Activated CD4-positive, alpha-beta T cell treated with anti-CD3 and anti-CD28 coated beads, Interleukin-2, amount 10 ng/mL, durations not matched to agents 7 days and 5 days (primary cell): ENCODE measurements at regions not wholly inside any gene's neighbourhood (a gene's known extent, or its start where the extent isn't known, plus 50 kb on each side); places are given as distances from the start of the nearest gene placed in this dataset.
"Not testable (repeated sequence)": the region's sequence is repeated elsewhere in the genome, so short reads cannot be mapped to it uniquely, and the experiment has no call there.

Experiments used
- CTCF ChIA-PET: fragments of 350-600 bp; sonication (Branson Sonifier 250); formaldehyde crosslinking; loops from one replicate; lab custom pipeline; 2021; ENCODE audit warnings: antibody characterized with exemption; lab: Charles Lee
- POLR2A ChIA-PET: fragments of 350-600 bp; sonication (Branson Sonifier 250); formaldehyde crosslinking; loops from one replicate; lab custom pipeline; 2021; ENCODE audit warnings: antibody characterized with exemption; lab: Charles Lee
- DNase-seq: peaks from one replicate; pipeline ENCODE4 v3.0.0-alpha.2; 2020
- H3K27ac Mint-ChIP-seq: one replicate; pipeline ENCODE4 v1.8.0; 2021; ENCODE audit warnings: mild to moderate bottlenecking, moderate library complexity, mixed read lengths
- H3K27me3 Mint-ChIP-seq: one replicate; pipeline ENCODE4 v1.8.0; 2021; ENCODE audit warnings: mixed read lengths
- H3K36me3 Mint-ChIP-seq: one replicate; pipeline ENCODE4 v1.8.0; 2021; ENCODE audit warnings: low read depth, mixed read lengths
- H3K4me1 Mint-ChIP-seq: one replicate; pipeline ENCODE4 v1.8.0; 2021; ENCODE audit warnings: mixed read lengths
- H3K4me3 Mint-ChIP-seq: one replicate; pipeline ENCODE4 v1.8.0; 2021; ENCODE audit warnings: mild to moderate bottlenecking, moderate library complexity, mixed read lengths
- H3K9me3 Mint-ChIP-seq: one replicate; pipeline ENCODE4 v1.8.0; 2021; ENCODE audit warnings: mixed read lengths

- POLR2A ChIA-PET, result not testable (repeated sequence)
These were observed 234.5 kb downstream of the BCL2L11 start for GRCh38 chr2:111355022-111355817.

GRCh38 chr2:111355823-111356511, 235.3 kb downstream of the BCL2L11 start:
- H3K9me3 Mint-ChIP-seq, H3K36me3 Mint-ChIP-seq, DNase-seq, H3K4me1 Mint-ChIP-seq, H3K27me3 Mint-ChIP-seq, CTCF ChIA-PET, H3K4me3 Mint-ChIP-seq, POLR2A ChIA-PET, H3K27ac Mint-ChIP-seq: not testable (repeated sequence)

More at GRCh38 chr2:111355022-111355817, 234.5 kb downstream of the BCL2L11 start:
- DNase-seq, H3K4me3 Mint-ChIP-seq, H3K27ac Mint-ChIP-seq, H3K36me3 Mint-ChIP-seq, H3K9me3 Mint-ChIP-seq, H3K27me3 Mint-ChIP-seq, H3K4me1 Mint-ChIP-seq, CTCF ChIA-PET: not testable (repeated sequence)

GRCh38 chr2:111356512-111357031, 235.9 kb downstream of the BCL2L11 start:
- H3K27me3 Mint-ChIP-seq, H3K27ac Mint-ChIP-seq, POLR2A ChIA-PET, H3K36me3 Mint-ChIP-seq, H3K9me3 Mint-ChIP-seq, DNase-seq, H3K4me1 Mint-ChIP-seq, H3K4me3 Mint-ChIP-seq, CTCF ChIA-PET: not testable (repeated sequence)

- H3K27me3 Mint-ChIP-seq, POLR2A ChIA-PET, DNase-seq, H3K27ac Mint-ChIP-seq, H3K4me1 Mint-ChIP-seq, H3K4me3 Mint-ChIP-seq, CTCF ChIA-PET, H3K9me3 Mint-ChIP-seq: not testable (repeated sequence)
- peaks cover 10% of the 10 kb centered on the region for H3K36me3 Mint-ChIP-seq
These were observed 245.4 kb downstream of the BCL2L11 start for GRCh38 chr2:111365986-111366640.

- peaks cover 10% of the 10 kb centered on the region for H3K36me3 Mint-ChIP-seq
- DNase-seq, POLR2A ChIA-PET, CTCF ChIA-PET, H3K9me3 Mint-ChIP-seq, H3K27me3 Mint-ChIP-seq, H3K4me1 Mint-ChIP-seq, H3K27ac Mint-ChIP-seq, H3K4me3 Mint-ChIP-seq: not testable (repeated sequence)
These were observed 245.9 kb downstream of the BCL2L11 start for GRCh38 chr2:111366641-111367029.

GRCh38 chr2:111367080-111367479, 246.4 kb downstream of the BCL2L11 start:
- CTCF ChIA-PET, H3K27me3 Mint-ChIP-seq, POLR2A ChIA-PET, H3K4me3 Mint-ChIP-seq, H3K36me3 Mint-ChIP-seq, H3K27ac Mint-ChIP-seq, H3K9me3 Mint-ChIP-seq, H3K4me1 Mint-ChIP-seq, DNase-seq: not testable (repeated sequence)

GRCh38 chr2:111367871-111368270, 247.2 kb downstream of the BCL2L11 start:
- H3K27ac Mint-ChIP-seq, H3K36me3 Mint-ChIP-seq, POLR2A ChIA-PET, DNase-seq, H3K9me3 Mint-ChIP-seq, CTCF ChIA-PET, H3K27me3 Mint-ChIP-seq, H3K4me1 Mint-ChIP-seq, H3K4me3 Mint-ChIP-seq: not testable (repeated sequence)

- DNase-seq, H3K27ac Mint-ChIP-seq, H3K27me3 Mint-ChIP-seq, H3K9me3 Mint-ChIP-seq, H3K4me3 Mint-ChIP-seq, CTCF ChIA-PET, H3K36me3 Mint-ChIP-seq, POLR2A ChIA-PET, H3K4me1 Mint-ChIP-seq: not testable (repeated sequence)
These were observed 247.6 kb downstream of the BCL2L11 start for GRCh38 chr2:111368288-111368687.

- H3K36me3 Mint-ChIP-seq, H3K27ac Mint-ChIP-seq, H3K27me3 Mint-ChIP-seq, CTCF ChIA-PET, H3K9me3 Mint-ChIP-seq, POLR2A ChIA-PET, DNase-seq, H3K4me3 Mint-ChIP-seq, H3K4me1 Mint-ChIP-seq: not testable (repeated sequence)
These were observed 252.3 kb downstream of the BCL2L11 start for GRCh38 chr2:111373060-111373459.

- POLR2A ChIA-PET, H3K4me1 Mint-ChIP-seq, H3K36me3 Mint-ChIP-seq, H3K27me3 Mint-ChIP-seq, H3K27ac Mint-ChIP-seq, H3K9me3 Mint-ChIP-seq, CTCF ChIA-PET, H3K4me3 Mint-ChIP-seq, DNase-seq: not testable (repeated sequence)
These were observed 253.3 kb downstream of the BCL2L11 start for GRCh38 chr2:111373989-111374388.

GRCh38 chr2:111374734-111375133, 254.0 kb downstream of the BCL2L11 start:
- H3K27ac Mint-ChIP-seq, CTCF ChIA-PET, H3K27me3 Mint-ChIP-seq, H3K36me3 Mint-ChIP-seq, POLR2A ChIA-PET, H3K9me3 Mint-ChIP-seq, H3K4me1 Mint-ChIP-seq, H3K4me3 Mint-ChIP-seq, DNase-seq: not testable (repeated sequence)

- POLR2A ChIA-PET, result not testable (repeated sequence)
These were observed 254.7 kb downstream of the BCL2L11 start for GRCh38 chr2:111375320-111375883.

More at GRCh38 chr2:111375320-111375883, 254.7 kb downstream of the BCL2L11 start:
- DNase-seq, H3K27me3 Mint-ChIP-seq, H3K4me3 Mint-ChIP-seq, H3K36me3 Mint-ChIP-seq, CTCF ChIA-PET, H3K9me3 Mint-ChIP-seq, H3K27ac Mint-ChIP-seq, H3K4me1 Mint-ChIP-seq: not testable (repeated sequence)
